NB4 (cell line): ENCODE measurements at regions not wholly inside any gene's neighbourhood (a gene's known extent, or its start where the extent isn't known, plus 50 kb on each side); places are given as distances from the start of the nearest gene placed in this dataset.

Experiments
- POLR2A ChIP-seq: IDR thresholded peaks from 2 replicates; pipeline ENCODE4 v1.6.1; 2011; ENCODE audit warnings: mild to moderate bottlenecking; ENCODE audit not compliant: insufficient read length; ENCODE audit errors: extremely low read depth
- TF ChIP-seq, protein P1 (sequence below): IDR thresholded peaks from one replicate; pipeline ENCODE4 v1.5.1; 2012; ENCODE audit warnings: low read depth, low read length
- TF ChIP-seq, protein P2 (sequence below): IDR thresholded peaks from 2 replicates; pipeline ENCODE4 v1.6.1; 2011; ENCODE audit warnings: low read depth, low read length

- TF ChIP-seq, protein P1, sequence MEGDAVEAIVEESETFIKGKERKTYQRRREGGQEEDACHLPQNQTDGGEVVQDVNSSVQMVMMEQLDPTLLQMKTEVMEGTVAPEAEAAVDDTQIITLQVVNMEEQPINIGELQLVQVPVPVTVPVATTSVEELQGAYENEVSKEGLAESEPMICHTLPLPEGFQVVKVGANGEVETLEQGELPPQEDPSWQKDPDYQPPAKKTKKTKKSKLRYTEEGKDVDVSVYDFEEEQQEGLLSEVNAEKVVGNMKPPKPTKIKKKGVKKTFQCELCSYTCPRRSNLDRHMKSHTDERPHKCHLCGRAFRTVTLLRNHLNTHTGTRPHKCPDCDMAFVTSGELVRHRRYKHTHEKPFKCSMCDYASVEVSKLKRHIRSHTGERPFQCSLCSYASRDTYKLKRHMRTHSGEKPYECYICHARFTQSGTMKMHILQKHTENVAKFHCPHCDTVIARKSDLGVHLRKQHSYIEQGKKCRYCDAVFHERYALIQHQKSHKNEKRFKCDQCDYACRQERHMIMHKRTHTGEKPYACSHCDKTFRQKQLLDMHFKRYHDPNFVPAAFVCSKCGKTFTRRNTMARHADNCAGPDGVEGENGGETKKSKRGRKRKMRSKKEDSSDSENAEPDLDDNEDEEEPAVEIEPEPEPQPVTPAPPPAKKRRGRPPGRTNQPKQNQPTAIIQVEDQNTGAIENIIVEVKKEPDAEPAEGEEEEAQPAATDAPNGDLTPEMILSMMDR, result no peak
- no peak for TF ChIP-seq POLR2A
- TF ChIP-seq, protein P2, sequence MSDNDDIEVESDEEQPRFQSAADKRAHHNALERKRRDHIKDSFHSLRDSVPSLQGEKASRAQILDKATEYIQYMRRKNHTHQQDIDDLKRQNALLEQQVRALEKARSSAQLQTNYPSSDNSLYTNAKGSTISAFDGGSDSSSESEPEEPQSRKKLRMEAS, result no peak
These were observed 146.5 kb downstream of the MAIP1 start for GRCh38 chr2:200101922-200102321.
